Stimulated activated CD4-positive, alpha-beta T cell treated with anti-CD3 and anti-CD28 coated beads, Interleukin-15, amount 100 ng/mL, for 48 hours (primary cell): ENCODE measurements at regions not wholly inside any gene's neighbourhood (a gene's known extent, or its start where the extent isn't known, plus 50 kb on each side); places are given as distances from the start of the nearest gene placed in this dataset.
A peak's percentile ranks its signal among the peaks of the same experiment; 100 is the strongest.

Source experiments
- DNase-seq, 2 donors: peaks; one replicate each; pipeline ENCODE4 v3.0.0-alpha.2; 2020; ENCODE audit warnings: low read depth in 2 of 2

GRCh38 chr2:176648700-176649297, 379.6 kb downstream of the MTX2 start:
- no peak for DNase-seq

GRCh38 chr2:176650104-176650837, 381.0 kb downstream of the MTX2 start:
- DNase-seq, result no peak

GRCh38 chr2:176650838-176651555, 381.8 kb downstream of the MTX2 start:
- DNase-seq, result no peak

- DNase-seq, result no peak
These were observed 383.3 kb downstream of the MTX2 start for GRCh38 chr2:176652300-176653182.

GRCh38 chr2:176653479-176654443, 384.5 kb downstream of the MTX2 start:
- DNase-seq, result peak in 1 of 2 donors; percentile 25

GRCh38 chr2:176656038-176656775, 387.0 kb downstream of the MTX2 start:
- no peak for DNase-seq

- DNase-seq, result no peak
These were observed 387.5 kb downstream of the MTX2 start for GRCh38 chr2:176656776-176657140.

- DNase-seq, result no peak
These were observed 388.2 kb downstream of the MTX2 start for GRCh38 chr2:176657393-176657792.

GRCh38 chr2:176658708-176659107, 389.5 kb downstream of the MTX2 start:
- no peak for DNase-seq

- DNase-seq, result no peak
These were observed 393.5 kb downstream of the MTX2 start for GRCh38 chr2:176662753-176663152.

GRCh38 chr2:176664478-176664877, 395.2 kb downstream of the MTX2 start:
- no peak for DNase-seq

GRCh38 chr2:176665086-176665485, 395.8 kb downstream of the MTX2 start:
- DNase-seq, result no peak

GRCh38 chr2:176668912-176669311, 399.7 kb downstream of the MTX2 start:
- DNase-seq, result no peak

- no peak for DNase-seq
These were observed 400.3 kb downstream of the MTX2 start for GRCh38 chr2:176669398-176670174.

- no peak for DNase-seq
These were observed 406.2 kb downstream of the MTX2 start for GRCh38 chr2:176675271-176675949.

GRCh38 chr2:176677746-176678265, 408.6 kb downstream of the MTX2 start:
- DNase-seq, result no peak

- DNase-seq, result no peak
These were observed 409.3 kb downstream of the MTX2 start for GRCh38 chr2:176678571-176678970.

- no peak for DNase-seq
These were observed 409.9 kb downstream of the MTX2 start for GRCh38 chr2:176679061-176679669.
